ENCODE measurements at regions not wholly inside any gene's neighbourhood (a gene's known extent, or its start where the extent isn't known, plus 50 kb on each side); places are given as distances from the start of the nearest gene placed in this dataset.

GRCh38 chr10:57979491-57979890, 288.2 kb downstream of the IPMK start:
- intact Hi-C loops (cut with DNase I) = no loop called here
- H3K27ac ChIP-seq (ENCODE audit: low read depth in 2 of 2, low read length in 2 of 2) = no peak overlapping the region
- no peaks in the 10 kb centered on the region for H3K4me1 ChIP-seq (ENCODE audit: control insufficient read depth in 2 of 3, insufficient read depth in 2 of 3, low read depth in 1 of 3, low read length in 3 of 3)
- H3K27me3 ChIP-seq (ENCODE audit: control insufficient read depth, insufficient read depth, low read length) = no peaks in the 10 kb centered on the region
- no peaks in the 10 kb centered on the region for H3K9me3 ChIP-seq (ENCODE audit: control insufficient read depth in 2 of 3, insufficient read depth in 1 of 3, low read length in 3 of 3)
- no peak for FAIRE-seq
- TF ChIP-seq, protein P1, sequence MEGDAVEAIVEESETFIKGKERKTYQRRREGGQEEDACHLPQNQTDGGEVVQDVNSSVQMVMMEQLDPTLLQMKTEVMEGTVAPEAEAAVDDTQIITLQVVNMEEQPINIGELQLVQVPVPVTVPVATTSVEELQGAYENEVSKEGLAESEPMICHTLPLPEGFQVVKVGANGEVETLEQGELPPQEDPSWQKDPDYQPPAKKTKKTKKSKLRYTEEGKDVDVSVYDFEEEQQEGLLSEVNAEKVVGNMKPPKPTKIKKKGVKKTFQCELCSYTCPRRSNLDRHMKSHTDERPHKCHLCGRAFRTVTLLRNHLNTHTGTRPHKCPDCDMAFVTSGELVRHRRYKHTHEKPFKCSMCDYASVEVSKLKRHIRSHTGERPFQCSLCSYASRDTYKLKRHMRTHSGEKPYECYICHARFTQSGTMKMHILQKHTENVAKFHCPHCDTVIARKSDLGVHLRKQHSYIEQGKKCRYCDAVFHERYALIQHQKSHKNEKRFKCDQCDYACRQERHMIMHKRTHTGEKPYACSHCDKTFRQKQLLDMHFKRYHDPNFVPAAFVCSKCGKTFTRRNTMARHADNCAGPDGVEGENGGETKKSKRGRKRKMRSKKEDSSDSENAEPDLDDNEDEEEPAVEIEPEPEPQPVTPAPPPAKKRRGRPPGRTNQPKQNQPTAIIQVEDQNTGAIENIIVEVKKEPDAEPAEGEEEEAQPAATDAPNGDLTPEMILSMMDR (IDR thresholded peaks at IDR 0.05; ENCODE audit: borderline replicate concordance, extremely low read depth, insufficient read depth) = no peak
- no peak overlapping the region for H3K9ac ChIP-seq (ENCODE audit: low read length in 3 of 3)
- DNase-seq = no peak
- no peak overlapping the region for H3K4me3 ChIP-seq (ENCODE audit: low read length in 3 of 3)
- no peaks in the 10 kb centered on the region for H3K36me3 ChIP-seq (ENCODE audit: control insufficient read depth in 2 of 3, insufficient read depth in 3 of 3, low read length in 3 of 3)

GRCh38 chr10:57977262-57977661, 290.4 kb downstream of the IPMK start:
- Histone ChIP-seq H3K27ac (ENCODE audit: low read depth in 2 of 2, low read length in 2 of 2) (no peak overlapping the region), H3K4me1 (ENCODE audit: control insufficient read depth in 2 of 3, insufficient read depth in 2 of 3, low read depth in 1 of 3, low read length in 3 of 3) (no peaks in the 10 kb centered on the region), H3K36me3 (ENCODE audit: control insufficient read depth in 2 of 3, insufficient read depth in 3 of 3, low read length in 3 of 3) (no peaks in the 10 kb centered on the region), H3K9ac (ENCODE audit: low read length in 3 of 3) (no peak overlapping the region), H3K4me3 (ENCODE audit: low read length in 3 of 3) (no peak overlapping the region), H3K9me3 (ENCODE audit: control insufficient read depth in 2 of 3, insufficient read depth in 1 of 3, low read length in 3 of 3) (no peaks in the 10 kb centered on the region), H3K27me3 (ENCODE audit: control insufficient read depth, insufficient read depth, low read length) (no peaks in the 10 kb centered on the region)
- TF ChIP-seq, protein P1 (IDR thresholded peaks at IDR 0.05; ENCODE audit: borderline replicate concordance, extremely low read depth, insufficient read depth) = no peak
- FAIRE-seq (no peak), DNase-seq (no peak)
- intact Hi-C loops (cut with DNase I) = no loop called here

GRCh38 chr10:57973451-57973850, 294.2 kb downstream of the IPMK start:
- no peak for DNase-seq
- Histone ChIP-seq H3K9me3 (ENCODE audit: control insufficient read depth in 2 of 3, insufficient read depth in 1 of 3, low read length in 3 of 3) (no peaks in the 10 kb centered on the region), H3K4me1 (ENCODE audit: control insufficient read depth in 2 of 3, insufficient read depth in 2 of 3, low read depth in 1 of 3, low read length in 3 of 3) (no peaks in the 10 kb centered on the region), H3K27ac (ENCODE audit: low read depth in 2 of 2, low read length in 2 of 2) (no peak overlapping the region), H3K9ac (ENCODE audit: low read length in 3 of 3) (no peak overlapping the region), H3K36me3 (ENCODE audit: control insufficient read depth in 2 of 3, insufficient read depth in 3 of 3, low read length in 3 of 3) (no peaks in the 10 kb centered on the region), H3K27me3 (ENCODE audit: control insufficient read depth, insufficient read depth, low read length) (no peaks in the 10 kb centered on the region), H3K4me3 (ENCODE audit: low read length in 3 of 3) (no peak overlapping the region)
- TF ChIP-seq, protein P1 (IDR thresholded peaks at IDR 0.05; ENCODE audit: borderline replicate concordance, extremely low read depth, insufficient read depth) = no peak
- intact Hi-C loops (cut with DNase I) = no loop called here
- FAIRE-seq = no peak

DNA sequence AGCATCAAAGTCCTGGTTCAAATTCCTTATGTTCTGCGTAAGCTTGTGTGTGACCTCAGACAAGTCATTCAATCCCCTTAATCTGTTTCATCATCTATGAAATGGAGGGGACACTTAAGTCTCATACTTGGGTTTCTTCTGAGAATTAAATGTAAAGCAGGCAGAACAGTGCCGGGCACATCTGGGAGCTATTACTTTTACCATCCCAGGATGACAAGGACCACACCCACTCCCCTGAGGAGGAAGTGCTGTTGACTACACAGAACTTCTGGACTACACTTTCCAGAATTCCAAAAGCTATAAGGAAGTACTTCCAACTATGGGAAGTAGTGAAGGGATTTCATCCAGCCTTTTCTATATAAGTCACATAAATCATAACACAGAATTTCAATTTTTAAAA, 294.9 kb downstream of the IPMK start:
- Histone ChIP-seq H3K27me3 (ENCODE audit: control insufficient read depth, insufficient read depth, low read length) (no peaks in the 10 kb centered on the region), H3K4me1 (ENCODE audit: control insufficient read depth in 2 of 3, insufficient read depth in 2 of 3, low read depth in 1 of 3, low read length in 3 of 3) (no peaks in the 10 kb centered on the region), H3K36me3 (ENCODE audit: control insufficient read depth in 2 of 3, insufficient read depth in 3 of 3, low read length in 3 of 3) (no peaks in the 10 kb centered on the region), H3K27ac (ENCODE audit: low read depth in 2 of 2, low read length in 2 of 2) (no peak overlapping the region), H3K4me3 (ENCODE audit: low read length in 3 of 3) (no peak overlapping the region), H3K9ac (ENCODE audit: low read length in 3 of 3) (no peak overlapping the region), H3K9me3 (ENCODE audit: control insufficient read depth in 2 of 3, insufficient read depth in 1 of 3, low read length in 3 of 3) (no peaks in the 10 kb centered on the region)
- no peak for FAIRE-seq
- TF ChIP-seq, protein P1 (IDR thresholded peaks at IDR 0.05; ENCODE audit: borderline replicate concordance, extremely low read depth, insufficient read depth) = no peak
- no peak for DNase-seq
- intact Hi-C loops (cut with DNase I) = no loop called here

Measured in kidney (tissue), 13 donors.